C4-2B (cell line): ENCODE measurements at regions not wholly inside any gene's neighbourhood (a gene's known extent, or its start where the extent isn't known, plus 50 kb on each side); places are given as distances from the start of the nearest gene placed in this dataset.

Experiments used
- H3K27ac ChIP-seq: fragments of 450-650 bp; 2 replicates; pipeline ENCODE4 v1.5.1; 2017
- CTCF ChIP-seq: fragments of 450-650 bp; conservative IDR thresholded peaks from 2 replicates; pipeline ENCODE4 v1.5.1; 2017; ENCODE audit warnings: mild to moderate bottlenecking
- ZFX ChIP-seq: fragments of 450-650 bp; IDR thresholded peaks from 2 replicates; pipeline ENCODE4 v1.6.1; 2017

DNA sequence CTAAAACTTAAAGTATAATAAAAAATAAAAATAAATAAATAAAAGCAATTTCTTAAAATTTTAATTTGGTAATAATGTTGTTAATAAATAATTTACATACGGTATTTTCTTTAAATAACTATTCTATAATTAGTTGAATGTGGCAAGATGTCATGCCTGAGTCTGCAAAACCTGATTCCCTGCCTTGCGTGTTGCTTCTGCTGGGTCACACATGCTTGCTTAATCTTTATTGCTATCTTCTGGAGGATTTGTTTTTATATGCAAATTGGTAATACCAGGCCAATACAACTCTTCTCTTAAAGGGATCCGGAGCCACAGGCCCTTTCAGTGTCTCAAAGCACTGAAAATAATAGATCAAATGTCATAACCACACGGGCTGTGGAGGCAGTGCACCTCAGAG, 59.4 kb upstream of the ABCB5 start:
- TF ChIP-seq CTCF (no peak), ZFX (no peak)
- H3K27ac ChIP-seq, result no peak overlapping the region

GRCh38 chr7:20557116-20557515, 58.4 kb upstream of the ABCB5 start:
- TF ChIP-seq CTCF, result no peak
- no peak for TF ChIP-seq ZFX
- no peak overlapping the region for H3K27ac ChIP-seq

GRCh38 chr7:20558963-20559716, 56.3 kb upstream of the ABCB5 start:
- TF ChIP-seq CTCF (no peak), ZFX (no peak)
- no peak overlapping the region for H3K27ac ChIP-seq

GRCh38 chr7:20559883-20560282, 55.6 kb upstream of the ABCB5 start:
- no peak overlapping the region for H3K27ac ChIP-seq
- TF ChIP-seq ZFX (no peak), CTCF (no peak)

DNA sequence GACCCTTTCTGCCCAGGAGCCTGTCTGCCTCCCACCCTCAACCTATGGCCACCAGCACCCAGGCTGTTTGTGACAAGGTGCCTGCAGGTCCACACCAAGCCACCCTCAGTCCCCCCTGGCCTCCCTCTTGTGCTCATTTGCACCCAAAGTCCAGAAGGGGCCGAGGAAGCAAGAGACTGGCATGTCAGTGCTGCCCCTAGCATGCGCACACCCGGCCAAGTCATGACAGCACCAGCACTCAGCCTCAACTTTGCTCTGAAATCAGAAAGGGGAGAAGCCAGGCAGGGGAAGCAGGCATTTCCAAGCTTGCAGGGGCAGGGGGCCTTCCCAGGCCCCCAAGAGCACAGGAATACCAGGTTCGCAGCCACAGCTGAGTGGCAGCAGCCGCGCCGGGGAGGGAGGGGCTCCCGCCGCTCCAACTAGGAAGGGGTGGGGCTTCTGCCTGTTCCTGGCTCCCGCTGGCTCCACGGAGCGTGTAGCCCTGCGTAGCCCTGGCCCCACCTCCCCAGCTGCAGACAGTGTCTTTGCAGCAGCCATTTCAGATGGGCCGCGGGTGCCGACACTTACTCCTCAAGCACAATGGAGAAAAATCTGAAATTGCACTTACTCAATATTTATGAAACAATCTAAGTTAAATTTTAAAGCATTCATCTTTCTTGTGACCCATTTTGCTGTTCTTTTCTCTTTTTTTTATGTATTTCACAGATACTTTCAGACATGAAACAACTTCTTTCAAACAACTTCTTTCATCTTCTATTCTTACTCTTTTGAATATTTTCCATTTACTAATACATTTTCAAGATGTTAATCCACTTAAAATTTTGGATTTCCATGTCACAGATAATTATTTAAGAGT, 54.9 kb upstream of the ABCB5 start:
- TF ChIP-seq CTCF (no peak), ZFX (no peak)
- no peak overlapping the region for H3K27ac ChIP-seq

DNA sequence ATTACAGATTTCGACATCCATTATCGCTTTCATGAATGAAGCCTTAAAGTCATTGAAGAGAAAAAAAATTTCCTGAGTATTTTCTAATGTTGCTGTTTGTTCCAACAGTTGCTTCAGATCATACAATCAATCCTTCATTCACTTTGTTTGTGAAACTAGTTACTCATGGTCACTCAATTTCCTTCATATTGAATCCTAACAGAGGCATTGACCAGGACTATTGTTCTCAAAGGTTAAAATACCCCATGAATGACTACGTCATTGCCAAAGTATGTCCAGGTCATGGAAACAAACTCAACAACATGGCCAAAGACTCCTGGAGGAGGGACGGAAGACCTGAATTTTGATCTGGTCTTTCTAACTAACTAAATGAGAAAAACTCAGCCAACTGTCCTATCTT, 54.0 kb upstream of the ABCB5 start:
- H3K27ac ChIP-seq, result no peak overlapping the region
- TF ChIP-seq ZFX (no peak), CTCF (no peak)

- TF ChIP-seq ZFX (no peak), CTCF (no peak)
- no peak overlapping the region for H3K27ac ChIP-seq
Observed at GRCh38 chr7:20561908-20562307, 53.6 kb upstream of the ABCB5 start.
